ACC112 (cell line): ENCODE measurements at regions not wholly inside any gene's neighbourhood (a gene's known extent, or its start where the extent isn't known, plus 50 kb on each side); places are given as distances from the start of the nearest gene placed in this dataset.

Source experiments
- H2AFZ ChIP-seq: fragments of 200-600 bp; sonication (generic); one replicate; pipeline ENCODE4 v1.6.0; 2017; ENCODE audit warnings: antibody characterized with exemption, low read length; ENCODE audit not compliant: unreplicated experiment
- H3K27ac ChIP-seq: fragments of 200-600 bp; sonication (generic); 2 replicates; pipeline ENCODE4 v1.5.1; 2014; ENCODE audit warnings: low read depth, mild to moderate bottlenecking, antibody characterized with exemption, low read length, moderate library complexity
- H3K27me3 ChIP-seq: fragments of 200-600 bp; sonication (generic); 2 replicates; pipeline ENCODE4 v1.6.1; 2014; ENCODE audit warnings: mild to moderate bottlenecking, antibody characterized with exemption, low read length, moderate library complexity, mixed read lengths; ENCODE audit not compliant: insufficient read depth
- H3K36me3 ChIP-seq: fragments of 200-600 bp; sonication (generic); 2 replicates; pipeline ENCODE4 v1.6.1; 2016; ENCODE audit warnings: mild to moderate bottlenecking, antibody characterized with exemption, low read length, moderate library complexity, mixed read lengths; ENCODE audit not compliant: insufficient read depth
- H3K4me1 ChIP-seq: fragments of 200-600 bp; sonication (generic); one replicate; pipeline ENCODE4 v1.6.1; 2016; ENCODE audit warnings: low read length, mixed read lengths; ENCODE audit not compliant: insufficient read depth, unreplicated experiment, control insufficient read depth
- H3K4me3 ChIP-seq: fragments of 200-600 bp; sonication (generic); 2 replicates; pipeline ENCODE4 v1.5.1; 2014; ENCODE audit warnings: mild to moderate bottlenecking, low read depth, low read length
- H3K79me2 ChIP-seq: fragments of 200-600 bp; sonication (generic); one replicate; pipeline ENCODE4 v1.6.0; 2016; ENCODE audit warnings: low read length; ENCODE audit not compliant: control insufficient read depth, unreplicated experiment, insufficient read depth

DNA sequence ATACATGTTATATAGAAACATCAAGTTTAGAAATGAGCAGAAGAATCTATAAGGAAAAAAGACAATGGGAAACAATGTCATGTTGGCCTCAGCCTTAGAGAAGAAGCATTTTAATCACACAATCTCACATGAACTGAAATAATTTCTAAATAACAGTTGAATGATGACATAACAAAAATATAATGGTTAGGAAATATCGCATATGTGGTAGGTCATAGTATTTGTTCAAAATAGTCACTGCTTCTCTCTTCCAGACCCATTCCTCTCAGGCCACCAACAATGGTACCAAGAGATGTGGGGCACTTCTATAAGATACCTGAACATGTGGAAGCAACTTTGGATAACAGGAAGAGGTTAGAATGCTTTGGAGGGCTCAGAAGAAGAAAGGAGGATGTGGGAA lies 195.7 kb upstream of the PDZRN3 start:
- H2AFZ ChIP-seq = no peak overlapping the region
- H3K27ac ChIP-seq = peak overlapping the region; percentile 78
- H3K79me2 ChIP-seq = no peaks in the 10 kb centered on the region
- peaks cover 4% of the 10 kb centered on the region for H3K36me3 ChIP-seq
- peak overlapping the region; percentile 23; the same call in 1 of the 2 replicates for H3K4me3 ChIP-seq
- peaks cover 17% of the 10 kb centered on the region for H3K4me1 ChIP-seq
- H3K27me3 ChIP-seq = no peaks in the 10 kb centered on the region

DNA sequence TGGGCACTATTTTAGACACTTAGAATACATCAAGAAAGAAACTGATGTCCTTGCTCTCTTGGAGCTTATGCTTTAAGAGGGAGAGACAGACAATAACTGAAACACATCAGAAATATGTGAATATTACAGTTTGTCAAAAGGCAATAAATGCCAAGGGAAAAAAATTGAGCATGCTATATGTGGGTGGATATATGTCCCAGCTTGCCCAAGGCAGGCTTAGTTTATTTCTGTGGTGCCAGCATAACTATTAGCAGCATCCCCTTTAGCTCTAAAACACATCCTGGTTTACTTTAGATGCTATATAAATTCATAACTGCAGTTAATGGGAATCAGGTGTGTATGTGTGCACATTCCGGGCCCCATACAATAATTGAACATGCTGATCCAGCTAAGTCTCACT lies 191.2 kb upstream of the PDZRN3 start:
- Histone ChIP-seq H2AFZ (no peak overlapping the region), H3K79me2 (no peaks in the 10 kb centered on the region), H3K36me3 (no peaks in the 10 kb centered on the region), H3K27ac (no peak overlapping the region), H3K4me3 (no peak overlapping the region), H3K27me3 (no peaks in the 10 kb centered on the region), H3K4me1 (peaks cover 24% of the 10 kb centered on the region)

DNA sequence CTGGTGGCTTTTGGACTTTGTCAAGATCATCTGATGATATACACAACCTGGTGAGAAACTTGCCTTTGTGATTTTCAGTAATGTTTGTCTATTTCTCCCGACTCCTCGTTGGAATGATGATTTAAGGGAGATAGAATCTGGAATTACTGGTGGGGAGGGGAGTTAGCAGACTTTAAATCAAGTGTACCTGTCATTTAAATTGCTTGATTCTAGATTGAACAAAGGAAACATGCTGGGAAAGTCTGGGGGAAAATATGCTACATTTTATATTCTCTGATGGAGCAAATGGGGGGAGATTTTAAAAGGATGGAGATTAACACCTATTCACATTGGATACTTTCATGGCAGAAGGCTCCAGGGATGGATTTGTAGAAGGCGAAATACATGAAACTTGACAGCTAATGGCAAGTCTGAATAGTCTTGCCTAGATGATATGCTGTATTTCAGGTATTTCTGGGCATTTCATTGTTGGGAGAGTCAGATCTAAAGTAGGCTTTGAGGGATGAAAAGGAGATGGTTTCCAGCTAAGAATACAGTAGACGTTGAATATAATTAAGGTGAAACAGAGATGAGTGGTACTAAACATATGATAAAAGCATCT lies 189.1 kb upstream of the PDZRN3 start:
- Histone ChIP-seq H3K79me2 (no peaks in the 10 kb centered on the region), H3K27me3 (no peaks in the 10 kb centered on the region), H2AFZ (peak overlapping the region; percentile 90), H3K27ac (peak overlapping the region; percentile 79), H3K36me3 (no peaks in the 10 kb centered on the region), H3K4me3 (peak overlapping the region; percentile 72), H3K4me1 (peaks cover 17% of the 10 kb centered on the region)

DNA sequence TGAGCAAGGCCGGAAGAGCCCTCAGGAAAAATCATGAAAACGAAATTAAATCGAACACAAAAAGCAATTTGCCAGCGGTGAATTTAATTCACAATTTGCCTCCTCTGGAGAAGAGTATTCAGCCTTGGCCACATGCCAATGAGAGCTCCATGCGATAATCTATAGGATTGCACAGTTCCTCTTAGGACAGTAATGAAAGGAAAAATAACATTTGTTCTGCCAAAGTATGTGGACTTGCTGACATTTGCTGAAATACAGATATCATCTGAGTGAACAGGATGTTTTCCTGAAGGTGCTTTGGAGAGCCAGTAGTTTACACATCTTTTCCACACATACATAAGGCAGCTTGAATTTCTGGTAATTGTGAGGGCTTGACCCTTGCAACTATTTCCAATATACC lies 188.6 kb upstream of the PDZRN3 start:
- Histone ChIP-seq H3K27ac (peak overlapping the region; percentile 79), H3K79me2 (no peaks in the 10 kb centered on the region), H3K4me1 (peaks cover 17% of the 10 kb centered on the region), H2AFZ (peak overlapping the region; percentile 90), H3K36me3 (no peaks in the 10 kb centered on the region), H3K4me3 (peak overlapping the region; percentile 72), H3K27me3 (no peaks in the 10 kb centered on the region)

DNA sequence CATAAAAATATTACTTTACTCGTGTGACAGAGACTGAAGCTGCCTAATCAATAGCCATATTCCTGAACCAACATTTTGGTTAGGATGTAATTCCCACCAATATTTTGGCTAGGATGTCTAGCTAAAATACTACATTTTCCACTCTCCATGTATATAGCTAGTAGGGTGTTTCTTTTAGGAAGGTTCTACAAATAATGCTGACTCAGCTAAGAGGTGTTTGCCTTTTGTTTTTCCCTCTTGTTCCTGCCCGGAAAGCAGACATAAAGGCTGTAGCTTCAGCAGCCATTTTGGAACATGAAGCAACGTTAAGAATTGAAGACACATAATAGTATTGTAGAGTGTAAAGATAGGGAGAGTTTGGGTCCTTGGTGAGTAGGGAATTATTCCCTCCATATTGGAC lies 187.3 kb upstream of the PDZRN3 start:
- Histone ChIP-seq H2AFZ (no peak overlapping the region), H3K27ac (no peak overlapping the region), H3K27me3 (no peaks in the 10 kb centered on the region), H3K79me2 (no peaks in the 10 kb centered on the region), H3K36me3 (no peaks in the 10 kb centered on the region), H3K4me3 (no peak overlapping the region), H3K4me1 (peaks cover 17% of the 10 kb centered on the region)

DNA sequence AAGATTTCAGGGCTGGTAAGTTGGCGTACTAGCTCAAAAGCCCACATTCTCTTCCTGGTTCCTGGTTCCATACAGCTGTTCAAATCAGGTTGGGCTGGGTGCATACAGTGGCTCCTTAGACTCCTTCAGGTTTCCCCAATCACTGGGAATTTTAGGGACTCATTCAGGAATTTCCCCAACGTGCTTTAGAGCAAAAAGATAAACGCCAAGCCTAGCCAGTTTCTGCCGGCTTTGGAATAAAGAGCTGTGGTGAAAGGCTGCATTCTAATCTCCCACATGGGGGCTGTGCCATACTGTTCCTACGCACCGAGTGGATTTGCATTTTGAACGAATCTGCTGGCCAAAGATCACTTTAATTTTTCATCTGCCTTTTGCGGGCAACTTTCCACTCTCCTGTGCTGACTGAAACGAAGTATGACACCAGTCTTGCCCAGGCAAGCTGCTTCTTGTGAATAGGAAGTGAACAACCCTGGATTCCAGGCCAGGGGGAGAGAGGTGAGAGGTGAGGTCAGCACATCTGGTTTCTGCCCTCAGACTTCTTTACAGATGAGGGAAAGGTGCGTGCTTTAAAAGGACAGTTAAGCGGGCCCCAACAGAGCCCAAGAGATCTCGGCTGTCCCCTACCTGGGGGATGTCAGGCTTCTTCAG lies 184.2 kb upstream of the PDZRN3 start:
- no peak overlapping the region for H3K27ac ChIP-seq
- H3K79me2 ChIP-seq = no peaks in the 10 kb centered on the region
- peaks cover 21% of the 10 kb centered on the region for H3K4me1 ChIP-seq
- no peak overlapping the region for H2AFZ ChIP-seq
- H3K27me3 ChIP-seq = no peaks in the 10 kb centered on the region
- no peak overlapping the region for H3K4me3 ChIP-seq
- no peaks in the 10 kb centered on the region for H3K36me3 ChIP-seq

DNA sequence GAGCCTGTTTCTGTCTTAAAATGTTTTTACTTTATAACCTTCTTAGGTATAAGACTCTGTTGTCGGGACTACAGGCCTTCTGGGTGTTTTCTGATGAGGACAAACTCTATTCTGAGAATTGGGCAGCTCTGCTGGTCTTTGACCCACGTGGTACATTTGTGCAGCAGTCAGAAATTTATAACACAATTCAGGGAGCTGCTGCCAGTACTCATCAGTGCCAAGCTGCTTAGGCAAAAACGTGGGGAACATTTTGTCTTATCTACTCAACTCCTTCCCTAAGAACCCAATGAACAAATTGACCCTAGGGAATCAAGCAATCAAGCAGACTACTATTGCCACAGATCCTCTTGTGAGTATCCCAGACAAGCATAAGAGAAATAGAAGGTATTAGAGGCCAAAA lies 180.7 kb upstream of the PDZRN3 start:
- Histone ChIP-seq H3K36me3 (no peaks in the 10 kb centered on the region), H3K79me2 (no peaks in the 10 kb centered on the region), H3K27me3 (no peaks in the 10 kb centered on the region), H3K4me1 (peaks cover 14% of the 10 kb centered on the region), H2AFZ (no peak overlapping the region), H3K4me3 (no peak overlapping the region), H3K27ac (peak overlapping the region; percentile 40; the same call in 1 of the 2 replicates)

DNA sequence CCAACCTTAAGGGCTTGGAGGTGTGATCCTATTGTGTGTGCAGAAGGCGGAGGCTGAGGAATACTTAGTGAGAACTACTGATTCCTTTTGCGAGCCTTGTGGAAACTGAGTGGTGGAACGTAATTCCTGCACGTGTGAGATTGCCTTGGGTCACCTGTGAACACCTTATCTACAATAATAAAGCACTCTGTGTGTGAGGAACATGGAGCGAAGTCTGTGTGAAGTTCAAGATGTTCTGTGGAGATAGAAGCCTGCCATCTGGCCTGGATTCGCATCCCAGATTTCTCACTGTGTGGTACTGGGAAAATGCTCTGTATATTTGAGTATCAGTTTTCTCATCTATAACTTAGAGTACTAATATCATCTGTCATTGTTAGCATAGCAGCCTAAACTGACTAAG lies 179.5 kb upstream of the PDZRN3 start:
- no peak overlapping the region for H3K27ac ChIP-seq
- H3K27me3 ChIP-seq = no peaks in the 10 kb centered on the region
- H3K36me3 ChIP-seq = no peaks in the 10 kb centered on the region
- H3K79me2 ChIP-seq = no peaks in the 10 kb centered on the region
- H3K4me3 ChIP-seq = no peak overlapping the region
- H2AFZ ChIP-seq = no peak overlapping the region
- H3K4me1 ChIP-seq = peaks cover 14% of the 10 kb centered on the region

DNA sequence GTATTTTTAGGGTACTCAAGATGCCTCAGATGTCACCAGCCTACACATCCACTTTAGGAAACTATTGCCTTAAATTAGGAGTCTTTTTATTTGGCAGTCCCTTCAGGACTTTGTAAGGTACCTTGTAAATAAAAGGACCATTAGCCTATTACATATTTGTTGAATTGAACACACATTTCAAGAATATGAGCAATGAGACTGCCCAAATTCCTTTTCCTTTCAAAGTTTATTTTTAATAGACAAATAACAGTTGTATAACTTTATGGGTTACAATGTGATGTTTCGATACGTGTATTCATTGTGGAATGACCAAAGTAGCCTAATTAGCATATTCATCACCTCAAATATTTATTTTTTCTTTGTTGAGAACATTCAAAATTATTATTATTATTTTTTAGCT lies 176.7 kb upstream of the PDZRN3 start:
- H3K36me3 ChIP-seq = no peaks in the 10 kb centered on the region
- peaks cover 14% of the 10 kb centered on the region for H3K4me1 ChIP-seq
- no peaks in the 10 kb centered on the region for H3K79me2 ChIP-seq
- H2AFZ ChIP-seq = no peak overlapping the region
- no peak overlapping the region for H3K27ac ChIP-seq
- H3K27me3 ChIP-seq = no peaks in the 10 kb centered on the region
- no peak overlapping the region for H3K4me3 ChIP-seq

DNA sequence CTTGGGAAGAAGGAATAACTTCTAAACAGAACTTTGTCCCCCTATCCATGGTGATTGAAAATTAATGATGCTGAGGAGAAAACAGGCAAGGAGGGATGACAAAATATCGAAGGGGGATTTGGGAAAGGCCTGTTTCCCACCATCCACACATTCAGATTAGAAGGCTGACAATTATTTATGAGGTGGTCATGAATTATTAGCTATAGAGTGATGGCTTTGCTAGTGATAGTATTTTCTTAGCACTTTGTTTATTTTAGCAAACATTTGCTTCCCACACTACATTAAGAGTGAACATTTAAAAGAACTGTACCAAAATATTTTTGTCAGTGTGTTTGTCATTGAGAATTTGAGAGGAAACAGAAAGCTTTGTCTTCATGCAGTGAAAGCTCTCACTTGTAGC lies 172.6 kb upstream of the PDZRN3 start:
- H3K4me3 ChIP-seq = no peak overlapping the region
- no peak overlapping the region for H2AFZ ChIP-seq
- no peaks in the 10 kb centered on the region for H3K36me3 ChIP-seq
- H3K79me2 ChIP-seq = no peaks in the 10 kb centered on the region
- peaks cover 7% of the 10 kb centered on the region for H3K4me1 ChIP-seq
- H3K27me3 ChIP-seq = no peaks in the 10 kb centered on the region
- H3K27ac ChIP-seq = no peak overlapping the region

DNA sequence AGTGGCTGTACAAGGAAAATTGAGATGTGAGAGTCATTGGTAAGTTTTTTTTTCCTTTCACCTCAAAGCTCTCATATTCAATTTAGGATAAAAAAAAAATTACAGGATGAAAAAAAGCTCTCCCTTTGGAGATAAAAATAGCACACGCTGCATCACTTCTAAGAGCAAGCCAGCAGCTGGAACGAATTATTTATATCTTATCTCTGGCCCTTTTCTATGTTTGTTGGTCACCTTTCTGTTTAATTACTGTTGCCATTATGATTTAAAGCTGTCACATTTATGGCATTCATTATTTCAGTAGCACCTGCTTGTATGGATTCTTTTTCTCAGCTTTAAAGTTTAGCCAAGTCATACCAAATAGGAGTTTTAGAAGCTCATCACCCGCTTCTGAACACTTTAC lies 171.6 kb upstream of the PDZRN3 start:
- Histone ChIP-seq H3K4me1 (peaks cover 2% of the 10 kb centered on the region), H3K27ac (no peak overlapping the region), H3K79me2 (no peaks in the 10 kb centered on the region), H3K4me3 (no peak overlapping the region), H3K27me3 (no peaks in the 10 kb centered on the region), H2AFZ (no peak overlapping the region), H3K36me3 (no peaks in the 10 kb centered on the region)
